GM23338 (cell line): ENCODE measurements at regions not wholly inside any gene's neighbourhood (a gene's known extent, or its start where the extent isn't known, plus 50 kb on each side); places are given as distances from the start of the nearest gene placed in this dataset.
A peak's percentile ranks its signal among the peaks of the same experiment; 100 is the strongest.

Experiments
- ATAC-seq: fragments of 200-7000 bp; cut with Tn5 transposase; 3 replicates; pipeline ENCODE4 v1.9.1; 2020
- DNase-seq: peaks from one replicate; pipeline ENCODE4 v3.0.0-alpha.2; 2015; ENCODE audit warnings: low spot score
- H2AFZ ChIP-seq: fragments of 200-600 bp; sonication (generic); 2 replicates; pipeline ENCODE4 v1.8.0; 2016; ENCODE audit warnings: antibody characterized with exemption, mild to moderate bottlenecking, moderate library complexity
- H3F3A ChIP-seq: fragments of 200-600 bp; sonication (generic); replicated peaks from 2 replicates; pipeline ENCODE4 v1.8.0; 2017; ENCODE audit warnings: antibody characterized with exemption, mixed run types, low read depth
- H3K27ac ChIP-seq: fragments of 200-600 bp; sonication (generic); 2 replicates; pipeline ENCODE4 v1.6.1; 2016; ENCODE audit warnings: low read depth
- H3K27me3 ChIP-seq: fragments of 200-600 bp; sonication (generic); 2 replicates; pipeline ENCODE4 v1.8.0; 2016; ENCODE audit warnings: mild to moderate bottlenecking, mixed run types, moderate library complexity; ENCODE audit not compliant: insufficient read depth
- H3K36me3 ChIP-seq: fragments of 200-600 bp; sonication (generic); 2 replicates; pipeline ENCODE4 v1.8.0; 2016; ENCODE audit warnings: mild to moderate bottlenecking; ENCODE audit not compliant: insufficient read depth
- H3K4me1 ChIP-seq: fragments of 200-600 bp; sonication (generic); 2 replicates; pipeline ENCODE4 v1.8.0; 2016; ENCODE audit warnings: mild to moderate bottlenecking, moderate library complexity; ENCODE audit not compliant: insufficient read depth
- H3K4me2 ChIP-seq: fragments of 200-600 bp; sonication (generic); 2 replicates; pipeline ENCODE4 v1.7.1; 2017; ENCODE audit warnings: mixed run types
- H3K4me3 ChIP-seq: fragments of 200-600 bp; sonication (generic); 2 replicates; pipeline ENCODE4 v1.6.1; 2016; ENCODE audit warnings: mixed run types
- H3K79me2 ChIP-seq: fragments of 200-600 bp; sonication (generic); replicated peaks from 2 replicates; pipeline ENCODE4 v1.8.0; 2017; ENCODE audit warnings: mild to moderate bottlenecking; ENCODE audit not compliant: insufficient read depth
- H3K9me2 ChIP-seq: fragments of 200-600 bp; sonication (generic); 2 replicates; pipeline ENCODE4 v1.8.0; 2017; ENCODE audit not compliant: insufficient read depth
- H4K20me1 ChIP-seq: fragments of 200-600 bp; sonication (generic); replicated peaks from 2 replicates; pipeline ENCODE4 v1.8.0; 2017; ENCODE audit warnings: mild to moderate bottlenecking; ENCODE audit not compliant: insufficient read depth
- H3K27ac Mint-ChIP-seq: 2 replicates; pipeline ENCODE4 v1.8.0; 2020; ENCODE audit warnings: inconsistent platforms, mild to moderate bottlenecking, moderate library complexity, mixed read lengths
- H3K27me3 Mint-ChIP-seq: 3 replicates; pipeline ENCODE4 v1.8.0; 2022; ENCODE audit warnings: low read depth, mild to moderate bottlenecking, moderate library complexity, mixed read lengths, inconsistent platforms; ENCODE audit not compliant: insufficient read depth, poor library complexity
- H3K36me3 Mint-ChIP-seq: 3 replicates; pipeline ENCODE4 v1.8.0; 2021; ENCODE audit warnings: low read depth, mild to moderate bottlenecking, inconsistent platforms, moderate library complexity, mixed read lengths
- H3K4me1 Mint-ChIP-seq: 3 replicates; pipeline ENCODE4 v1.8.0; 2020; ENCODE audit warnings: mild to moderate bottlenecking, inconsistent platforms, mixed read lengths
- H3K4me3 Mint-ChIP-seq: 3 replicates; pipeline ENCODE4 v1.8.0; 2021; ENCODE audit warnings: moderate library complexity, mild to moderate bottlenecking, inconsistent platforms, mixed read lengths
- H3K9me3 Mint-ChIP-seq: 3 replicates; pipeline ENCODE4 v1.8.0; 2020; ENCODE audit warnings: moderate library complexity, mild to moderate bottlenecking, inconsistent platforms, mixed read lengths
- EZH2 ChIP-seq: fragments of 200-600 bp; sonication (generic); IDR thresholded peaks from one replicate; pipeline ENCODE4 v1.8.0; 2017; ENCODE audit warnings: antibody characterized with exemption, mild to moderate bottlenecking, low read depth; ENCODE audit not compliant: unreplicated experiment
- EZH2phosphoT487 ChIP-seq: fragments of 200-600 bp; sonication (generic); IDR thresholded peaks from one replicate; pipeline ENCODE4 v1.8.1; 2018; ENCODE audit warnings: antibody characterized with exemption; ENCODE audit not compliant: unreplicated experiment
- JUNB ChIP-seq: IDR thresholded peaks from one replicate; pipeline ENCODE4 v1.6.1; 2016; ENCODE audit warnings: antibody characterized with exemption; ENCODE audit not compliant: unreplicated experiment
- NANOG ChIP-seq: IDR thresholded peaks from 2 replicates; pipeline ENCODE4 v1.6.1; 2016; ENCODE audit warnings: antibody characterized with exemption, borderline replicate concordance
- REST ChIP-seq: IDR thresholded peaks from one replicate; pipeline ENCODE4 v1.6.1; 2018; ENCODE audit warnings: antibody characterized with exemption; ENCODE audit not compliant: unreplicated experiment
- ZNF114 ChIP-seq: fragments of 250-450 bp; sonication (Bioruptor Pico); IDR thresholded peaks from 2 replicates; pipeline ENCODE4 v1.5.0; 2020; ENCODE audit warnings: mild to moderate bottlenecking, moderate library complexity
- ZNF331 ChIP-seq: fragments of 250-450 bp; sonication (Bioruptor Pico); IDR thresholded peaks from 2 replicates; pipeline ENCODE4 v1.5.0; 2020; ENCODE audit warnings: low read depth, mild to moderate bottlenecking, moderate library complexity
- TF ChIP-seq, protein P1 (sequence below): IDR thresholded peaks from 2 replicates; pipeline ENCODE4 v1.6.1; 2016; ENCODE audit warnings: antibody characterized with exemption
- TF ChIP-seq, protein P2 (sequence below), 2 experiments: fragments of 200-600 bp in 1 of 2; sonication (generic) in 1 of 2; conservative IDR thresholded peaks; 2 replicates each; pipeline versions ENCODE4 v1.5.1 to v1.6.1; 2016 to 2017; ENCODE audit warnings: antibody characterized with exemption in 2 of 2, low read depth in 2 of 2, mild to moderate bottlenecking in 2 of 2, moderate library complexity in 1 of 2

GRCh38 chr1:171427852-171428471 is 57.4 kb upstream of the PRRC2C start (continued):
- TF ChIP-seq, protein P1, sequence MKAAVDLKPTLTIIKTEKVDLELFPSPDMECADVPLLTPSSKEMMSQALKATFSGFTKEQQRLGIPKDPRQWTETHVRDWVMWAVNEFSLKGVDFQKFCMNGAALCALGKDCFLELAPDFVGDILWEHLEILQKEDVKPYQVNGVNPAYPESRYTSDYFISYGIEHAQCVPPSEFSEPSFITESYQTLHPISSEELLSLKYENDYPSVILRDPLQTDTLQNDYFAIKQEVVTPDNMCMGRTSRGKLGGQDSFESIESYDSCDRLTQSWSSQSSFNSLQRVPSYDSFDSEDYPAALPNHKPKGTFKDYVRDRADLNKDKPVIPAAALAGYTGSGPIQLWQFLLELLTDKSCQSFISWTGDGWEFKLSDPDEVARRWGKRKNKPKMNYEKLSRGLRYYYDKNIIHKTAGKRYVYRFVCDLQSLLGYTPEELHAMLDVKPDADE: no peak

GRCh38 chr1:171429137-171429536 is 56.2 kb upstream of the PRRC2C start:
- Mint-ChIP-seq H3K4me3 (no peak overlapping the region), H3K4me1 (peaks cover 32% of the 10 kb centered on the region), H3K9me3 (peaks cover 61% of the 10 kb centered on the region), H3K27me3 (peaks cover 23% of the 10 kb centered on the region), H3K36me3 (peaks cover 59% of the 10 kb centered on the region), H3K27ac (no peak overlapping the region)
- Histone ChIP-seq H3K27me3 (no peaks in the 10 kb centered on the region), H3K4me3 (no peak overlapping the region), H3F3A (no peaks in the 10 kb centered on the region), H3K4me1 (peaks cover 29% of the 10 kb centered on the region), H3K79me2 (no peaks in the 10 kb centered on the region), H2AFZ (no peak overlapping the region), H3K36me3 (0 out of 2 replicates have a peak, but pooled peaks cover 15% of the 10 kb centered on the region), H3K27ac (no peak overlapping the region), H3K9me2 (no peaks in the 10 kb centered on the region), H4K20me1 (no peaks in the 10 kb centered on the region), H3K4me2 (no peak overlapping the region)
- DNase-seq (no peak), ATAC-seq (no peak)
- no peak for TF ChIP-seq JUNB
- no peak for TF ChIP-seq ZNF114 (CRISPR knock-in tag)
- TF ChIP-seq EZH2: no peak
- TF ChIP-seq ZNF331 (CRISPR knock-in tag): no peak
- TF ChIP-seq NANOG: no peak
- TF ChIP-seq EZH2phosphoT487: no peak
- TF ChIP-seq, protein P2, sequence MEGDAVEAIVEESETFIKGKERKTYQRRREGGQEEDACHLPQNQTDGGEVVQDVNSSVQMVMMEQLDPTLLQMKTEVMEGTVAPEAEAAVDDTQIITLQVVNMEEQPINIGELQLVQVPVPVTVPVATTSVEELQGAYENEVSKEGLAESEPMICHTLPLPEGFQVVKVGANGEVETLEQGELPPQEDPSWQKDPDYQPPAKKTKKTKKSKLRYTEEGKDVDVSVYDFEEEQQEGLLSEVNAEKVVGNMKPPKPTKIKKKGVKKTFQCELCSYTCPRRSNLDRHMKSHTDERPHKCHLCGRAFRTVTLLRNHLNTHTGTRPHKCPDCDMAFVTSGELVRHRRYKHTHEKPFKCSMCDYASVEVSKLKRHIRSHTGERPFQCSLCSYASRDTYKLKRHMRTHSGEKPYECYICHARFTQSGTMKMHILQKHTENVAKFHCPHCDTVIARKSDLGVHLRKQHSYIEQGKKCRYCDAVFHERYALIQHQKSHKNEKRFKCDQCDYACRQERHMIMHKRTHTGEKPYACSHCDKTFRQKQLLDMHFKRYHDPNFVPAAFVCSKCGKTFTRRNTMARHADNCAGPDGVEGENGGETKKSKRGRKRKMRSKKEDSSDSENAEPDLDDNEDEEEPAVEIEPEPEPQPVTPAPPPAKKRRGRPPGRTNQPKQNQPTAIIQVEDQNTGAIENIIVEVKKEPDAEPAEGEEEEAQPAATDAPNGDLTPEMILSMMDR (conservative IDR thresholded peaks at IDR 0.05; ENCODE audit: low read depth in 2 of 2): no peak

DNA sequence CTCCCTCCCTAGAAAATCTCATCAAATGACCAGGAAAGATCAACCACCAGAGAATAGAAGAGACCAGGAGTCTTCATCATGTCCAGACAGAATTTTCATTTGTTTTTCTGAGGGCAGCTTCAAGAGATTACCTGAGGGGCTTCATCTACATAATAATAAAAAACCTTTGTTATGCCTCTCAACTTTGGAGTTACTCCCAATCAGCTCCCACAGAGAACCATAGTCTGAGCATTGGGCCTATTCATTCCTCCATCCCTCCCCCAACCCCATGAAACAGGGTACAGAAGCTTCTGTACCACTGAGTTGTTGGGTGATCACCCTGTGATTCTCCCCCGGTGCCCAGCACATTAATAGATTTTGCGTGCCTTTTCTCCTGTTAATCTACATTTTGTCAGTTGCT is 53.3 kb upstream of the PRRC2C start:
- Mint-ChIP-seq H3K4me3 (peak overlapping the region; percentile 36), H3K9me3 (peaks cover 46% of the 10 kb centered on the region), H3K36me3 (peaks cover 44% of the 10 kb centered on the region), H3K27ac (peak overlapping the region; percentile 76), H3K4me1 (peaks cover 29% of the 10 kb centered on the region), H3K27me3 (peaks cover 16% of the 10 kb centered on the region)
- 0 out of 2 replicates have a peak, but pooled peaks cover 15% of the 10 kb centered on the region for H3K36me3 ChIP-seq
- H3K4me1 ChIP-seq: peaks cover 21% of the 10 kb centered on the region
- no peak overlapping the region for H2AFZ ChIP-seq
- no peaks in the 10 kb centered on the region for H4K20me1 ChIP-seq
- DNase-seq: peak; percentile 80
- no peaks in the 10 kb centered on the region for H3K79me2 ChIP-seq
- H3K27ac ChIP-seq: peak overlapping the region; percentile 67
- peak overlapping the region; percentile 42 for H3K4me2 ChIP-seq
- no peak overlapping the region; the same call in 1 of the 2 replicates for H3K4me3 ChIP-seq
- no peaks in the 10 kb centered on the region for H3F3A ChIP-seq
- no peaks in the 10 kb centered on the region for H3K27me3 ChIP-seq
- peak; percentile 98 for ATAC-seq
- H3K9me2 ChIP-seq: no peaks in the 10 kb centered on the region
- no peak for TF ChIP-seq REST
